ENCODE measurements at regions not wholly inside any gene's neighbourhood (a gene's known extent, or its start where the extent isn't known, plus 50 kb on each side); places are given as distances from the start of the nearest gene placed in this dataset.

DNA sequence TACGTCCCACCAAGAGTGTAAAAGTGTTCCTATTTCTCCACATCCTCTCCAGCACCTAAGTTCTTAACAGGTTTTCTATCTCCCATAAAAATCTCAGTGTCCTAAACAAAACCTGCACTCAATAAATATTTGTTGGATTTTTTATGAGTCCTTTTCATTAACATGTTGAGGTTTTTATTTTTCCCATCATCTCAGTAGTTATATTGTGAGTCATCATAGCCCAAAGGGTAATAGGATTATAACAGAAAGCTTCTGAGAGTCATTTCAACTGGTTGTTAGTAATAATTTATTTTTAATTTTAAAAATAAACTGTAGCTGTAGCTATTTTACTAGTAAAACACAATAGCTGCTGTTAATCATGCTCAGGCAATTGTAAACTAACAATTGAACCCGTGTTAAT lies 331.6 kb upstream of the SLC30A5 start:
- H3K4me3 ChIP-seq (ENCODE audit: low read depth, low read length): no peak overlapping the region
- TF ChIP-seq, protein P1, sequence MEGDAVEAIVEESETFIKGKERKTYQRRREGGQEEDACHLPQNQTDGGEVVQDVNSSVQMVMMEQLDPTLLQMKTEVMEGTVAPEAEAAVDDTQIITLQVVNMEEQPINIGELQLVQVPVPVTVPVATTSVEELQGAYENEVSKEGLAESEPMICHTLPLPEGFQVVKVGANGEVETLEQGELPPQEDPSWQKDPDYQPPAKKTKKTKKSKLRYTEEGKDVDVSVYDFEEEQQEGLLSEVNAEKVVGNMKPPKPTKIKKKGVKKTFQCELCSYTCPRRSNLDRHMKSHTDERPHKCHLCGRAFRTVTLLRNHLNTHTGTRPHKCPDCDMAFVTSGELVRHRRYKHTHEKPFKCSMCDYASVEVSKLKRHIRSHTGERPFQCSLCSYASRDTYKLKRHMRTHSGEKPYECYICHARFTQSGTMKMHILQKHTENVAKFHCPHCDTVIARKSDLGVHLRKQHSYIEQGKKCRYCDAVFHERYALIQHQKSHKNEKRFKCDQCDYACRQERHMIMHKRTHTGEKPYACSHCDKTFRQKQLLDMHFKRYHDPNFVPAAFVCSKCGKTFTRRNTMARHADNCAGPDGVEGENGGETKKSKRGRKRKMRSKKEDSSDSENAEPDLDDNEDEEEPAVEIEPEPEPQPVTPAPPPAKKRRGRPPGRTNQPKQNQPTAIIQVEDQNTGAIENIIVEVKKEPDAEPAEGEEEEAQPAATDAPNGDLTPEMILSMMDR (IDR thresholded peaks at IDR 0.05; ENCODE audit: low read depth, low read length): no peak

DNA sequence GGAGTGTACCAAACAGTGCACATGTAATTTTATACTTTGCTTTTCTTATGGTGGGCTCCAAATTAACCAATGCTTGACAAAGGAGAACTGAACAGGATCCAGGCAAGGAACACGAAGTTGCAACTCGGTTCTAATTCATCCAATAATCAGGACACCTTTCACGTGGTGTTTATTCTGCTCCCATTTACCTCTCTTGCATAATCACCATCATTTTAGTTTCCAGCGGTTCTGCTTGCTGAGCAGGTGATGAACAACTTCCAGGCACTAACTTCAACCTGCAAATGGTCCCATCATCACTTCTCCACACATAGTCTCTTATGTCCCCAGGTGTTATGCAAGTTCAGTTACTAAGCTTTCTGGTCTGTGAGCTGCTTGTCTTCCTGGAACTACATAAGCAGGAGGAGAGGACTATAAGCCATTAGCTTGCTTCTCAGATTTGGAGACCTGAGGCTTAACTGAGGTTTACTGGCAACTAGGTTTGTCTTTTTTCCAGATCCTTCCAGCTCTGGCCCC lies 326.8 kb upstream of the SLC30A5 start:
- no peak overlapping the region for H3K4me3 ChIP-seq (ENCODE audit: low read depth, low read length)
- TF ChIP-seq, protein P1 (IDR thresholded peaks at IDR 0.05; ENCODE audit: low read depth, low read length): no peak

DNA sequence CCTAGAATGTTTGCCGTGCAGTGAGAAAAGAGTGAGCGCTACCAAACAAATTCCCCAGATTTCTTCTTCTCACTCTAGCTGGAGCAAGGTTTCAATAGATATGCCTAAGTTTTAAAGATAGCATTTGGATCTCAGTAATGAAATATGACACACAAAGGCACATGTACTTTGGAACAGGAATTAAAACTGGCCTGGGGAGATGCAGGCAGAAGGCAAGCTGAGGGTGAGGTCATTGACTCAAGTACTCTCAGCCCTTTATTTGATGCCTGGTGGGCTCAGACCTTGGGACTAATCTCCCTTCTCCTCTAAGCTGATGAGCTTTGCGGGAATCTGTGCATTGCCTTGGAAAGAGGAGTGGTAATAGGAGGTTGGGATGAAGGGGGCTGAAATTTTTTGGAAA lies 323.3 kb upstream of the SLC30A5 start:
- H3K4me3 ChIP-seq (ENCODE audit: low read depth, low read length): no peak overlapping the region
- TF ChIP-seq, protein P1 (IDR thresholded peaks at IDR 0.05; ENCODE audit: low read depth, low read length): no peak

DNA sequence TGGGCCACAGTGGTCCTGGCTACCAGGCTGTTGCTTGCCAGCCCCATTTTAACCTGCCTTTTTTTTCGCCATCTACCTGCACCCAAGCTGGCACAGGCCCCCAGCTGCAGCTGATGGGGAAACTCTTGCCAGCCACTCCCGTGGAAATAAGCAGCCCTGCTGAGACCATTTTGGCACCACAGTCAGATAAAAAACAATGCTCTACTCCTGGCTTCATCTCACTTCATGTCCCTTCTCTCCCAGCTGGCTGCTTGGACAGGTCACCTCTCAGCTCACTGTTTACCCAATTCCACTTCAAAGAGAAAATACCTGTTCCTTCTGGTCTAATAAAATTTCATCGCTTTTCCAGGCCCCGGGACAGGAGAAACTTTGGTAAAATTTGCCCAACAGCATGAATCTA lies 322.6 kb upstream of the SLC30A5 start:
- H3K4me3 ChIP-seq (ENCODE audit: low read depth, low read length): no peak overlapping the region
- TF ChIP-seq, protein P1 (IDR thresholded peaks at IDR 0.05; ENCODE audit: low read depth, low read length): no peak

DNA sequence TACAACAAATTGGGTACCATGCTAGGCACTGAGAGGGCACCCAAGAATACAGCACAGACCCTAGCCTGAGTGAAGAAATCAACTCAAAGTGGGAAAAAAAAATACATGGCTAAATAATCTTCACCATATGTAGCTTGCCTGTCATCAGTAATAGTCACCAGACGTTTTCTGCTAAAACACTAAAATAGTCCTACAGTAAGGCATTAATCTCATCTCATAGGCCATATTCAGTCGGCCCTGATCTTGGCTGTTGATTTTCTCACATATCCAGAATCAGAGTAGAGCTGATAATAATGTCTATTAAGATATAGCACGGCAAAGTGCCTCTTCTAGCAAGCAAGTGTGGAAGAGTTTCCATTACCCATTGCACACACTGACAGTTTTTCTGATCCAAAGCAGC lies 322.1 kb upstream of the SLC30A5 start:
- TF ChIP-seq, protein P1 (IDR thresholded peaks at IDR 0.05; ENCODE audit: low read depth, low read length): no peak
- H3K4me3 ChIP-seq (ENCODE audit: low read depth, low read length): no peak overlapping the region

DNA sequence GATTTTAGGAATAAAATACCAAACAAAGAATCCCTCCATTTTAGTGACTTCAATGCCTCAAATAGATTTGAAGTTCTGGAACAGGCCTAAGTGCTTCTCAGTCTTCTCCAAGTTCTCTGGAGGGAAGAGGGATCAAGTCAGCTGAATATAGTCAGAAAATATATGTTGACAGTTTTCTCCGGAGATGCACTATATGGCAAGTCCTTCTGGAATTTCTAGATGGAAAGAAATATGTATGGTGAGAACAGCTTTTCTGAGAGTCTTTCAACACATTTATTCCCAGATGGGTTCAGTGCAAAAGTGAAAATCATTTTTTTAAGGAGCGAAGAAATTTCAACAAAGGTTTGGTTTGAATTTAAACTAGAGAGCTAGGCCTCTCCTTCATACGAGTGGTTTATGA lies 317.4 kb upstream of the SLC30A5 start:
- TF ChIP-seq, protein P1 (IDR thresholded peaks at IDR 0.05; ENCODE audit: low read depth, low read length): no peak

DNA sequence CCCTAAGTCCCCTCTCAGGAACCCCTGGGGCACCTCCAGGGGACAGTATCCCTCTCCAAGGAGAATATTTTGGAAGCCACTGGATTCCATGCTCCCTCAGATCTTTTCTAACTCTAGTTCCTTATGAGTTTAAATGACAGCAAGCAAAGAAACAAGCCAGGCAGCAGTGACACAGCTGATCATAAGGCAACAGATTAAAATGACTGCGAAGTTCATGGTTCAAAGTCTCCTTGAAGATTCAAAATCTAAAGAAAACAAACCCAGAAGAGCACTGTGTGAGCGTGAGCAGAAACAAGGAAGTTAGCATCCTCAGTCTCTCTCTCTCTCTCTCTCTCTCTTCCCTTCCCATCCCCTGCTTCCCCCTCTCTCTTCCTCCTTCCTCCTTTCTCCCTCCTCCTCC lies 316.7 kb upstream of the SLC30A5 start:
- H3K4me3 ChIP-seq (ENCODE audit: low read depth, low read length): no peak overlapping the region
- TF ChIP-seq, protein P1 (IDR thresholded peaks at IDR 0.05; ENCODE audit: low read depth, low read length): no peak

More for the DNA sequence above, 317.4 kb upstream of the SLC30A5 start:
- no peak overlapping the region for H3K4me3 ChIP-seq (ENCODE audit: low read depth, low read length)
